SK-N-SH treated with all-trans-retinoic acid at 6 μM for 48 hours (cell line): ENCODE measurements at regions not wholly inside any gene's neighbourhood (a gene's known extent, or its start where the extent isn't known, plus 50 kb on each side); places are given as distances from the start of the nearest gene placed in this dataset.

Experiments used
- ATAC-seq: fragments of 200-7000 bp; cut with Tn5 transposase; 3 replicates; pipeline ENCODE4 v1.9.1; 2020; ENCODE audit warnings: mild to moderate bottlenecking, moderate library complexity
- ARNTL ChIP-seq: fragments of 450-650 bp; formaldehyde crosslinking; IDR thresholded peaks from 2 replicates; pipeline ENCODE4 v1.5.0; 2020; ENCODE audit warnings: low read depth, mild to moderate bottlenecking, moderate library complexity, borderline replicate concordance
- CSDC2 ChIP-seq: fragments of 250-450 bp; sonication (Bioruptor Pico); IDR thresholded peaks from 2 replicates; pipeline ENCODE4 v1.5.0; 2020; ENCODE audit warnings: mild to moderate bottlenecking, moderate library complexity
- ESRRG ChIP-seq: fragments of 250-450 bp; sonication (Bioruptor Pico); IDR thresholded peaks from 2 replicates; pipeline ENCODE4 v1.6.1; 2021; ENCODE audit warnings: mild to moderate bottlenecking
- GLIS3 ChIP-seq: fragments of 250-450 bp; sonication (Bioruptor Pico); IDR thresholded peaks from 2 replicates; pipeline ENCODE4 v1.5.0; 2020; ENCODE audit warnings: mild to moderate bottlenecking, moderate library complexity
- ISL1 ChIP-seq: fragments of 250-450 bp; sonication (Bioruptor Pico); IDR thresholded peaks from 2 replicates; pipeline ENCODE4 v2.1.2; 2022; ENCODE audit warnings: mild to moderate bottlenecking, moderate library complexity
- PPARA ChIP-seq: fragments of 250-450 bp; sonication (Bioruptor Pico); IDR thresholded peaks from 2 replicates; pipeline ENCODE4 v1.5.0; 2020; ENCODE audit warnings: mild to moderate bottlenecking, borderline replicate concordance
- RARB ChIP-seq: fragments of 250-450 bp; sonication (Bioruptor Pico); IDR thresholded peaks from 2 replicates; pipeline ENCODE4 v1.8.0; 2021; ENCODE audit warnings: mild to moderate bottlenecking, moderate library complexity
- SNAI2 ChIP-seq: fragments of 250-450 bp; sonication (Bioruptor Pico); IDR thresholded peaks from 2 replicates; pipeline ENCODE4 v1.5.0; 2020; ENCODE audit warnings: mild to moderate bottlenecking, moderate library complexity
- TCF4 ChIP-seq: fragments of 250-450 bp; sonication (Bioruptor Pico); IDR thresholded peaks from 2 replicates; pipeline ENCODE4 v1.8.0; 2021; ENCODE audit warnings: mild to moderate bottlenecking, moderate library complexity, borderline replicate concordance
- TOX ChIP-seq: fragments of 250-450 bp; sonication (Bioruptor Pico); IDR thresholded peaks from 2 replicates; pipeline ENCODE4 v1.8.0; 2021; ENCODE audit warnings: mild to moderate bottlenecking, moderate library complexity, borderline replicate concordance
- ZC3H10 ChIP-seq: fragments of 250-450 bp; sonication (Bioruptor Pico); IDR thresholded peaks from 2 replicates; pipeline ENCODE4 v1.5.1; 2021; ENCODE audit warnings: mild to moderate bottlenecking, moderate library complexity
- ZFP3 ChIP-seq: fragments of 250-450 bp; sonication (Bioruptor Pico); IDR thresholded peaks from 2 replicates; pipeline ENCODE4 v1.5.0; 2020; ENCODE audit warnings: mild to moderate bottlenecking, moderate library complexity
- ZFP30 ChIP-seq: fragments of 450-650 bp; formaldehyde crosslinking; IDR thresholded peaks from 2 replicates; pipeline ENCODE4 v1.5.0; 2022; ENCODE audit warnings: mild to moderate bottlenecking, moderate library complexity
- ZNF565 ChIP-seq: fragments of 450-650 bp; formaldehyde crosslinking; conservative IDR thresholded peaks from 2 replicates; pipeline ENCODE4 v1.5.0; 2020; ENCODE audit warnings: low read depth, mild to moderate bottlenecking, moderate library complexity
- ZNF70 ChIP-seq: fragments of 450-650 bp; formaldehyde crosslinking; IDR thresholded peaks from 2 replicates; pipeline ENCODE4 v1.5.0; 2020; ENCODE audit warnings: mild to moderate bottlenecking, moderate library complexity
- ZNF8 ChIP-seq: fragments of 450-650 bp; formaldehyde crosslinking; IDR thresholded peaks from 2 replicates; pipeline ENCODE4 v1.5.0; 2020; ENCODE audit warnings: mild to moderate bottlenecking, moderate library complexity
- TF ChIP-seq, protein P1 (sequence below): fragments of 250-450 bp; sonication (Bioruptor Pico); IDR thresholded peaks from 2 replicates; pipeline ENCODE4 v1.8.0; 2021; ENCODE audit warnings: low read depth, mild to moderate bottlenecking, moderate library complexity, borderline replicate concordance
- TF ChIP-seq, protein P2 (sequence below): fragments of 250-450 bp; sonication (Bioruptor Pico); IDR thresholded peaks from 2 replicates; pipeline ENCODE4 v1.5.1; 2021; ENCODE audit warnings: mild to moderate bottlenecking, moderate library complexity
- TF ChIP-seq, protein P3 (sequence below): fragments of 250-450 bp; sonication (Bioruptor Pico); IDR thresholded peaks from 2 replicates; pipeline ENCODE4 v1.5.1; 2020; ENCODE audit warnings: low read depth, mild to moderate bottlenecking, moderate library complexity
- TF ChIP-seq, protein P4 (sequence below): fragments of 250-450 bp; sonication (Bioruptor Pico); IDR thresholded peaks from 2 replicates; pipeline ENCODE4 v1.8.0; 2020; ENCODE audit warnings: mild to moderate bottlenecking, moderate library complexity, borderline replicate concordance

DNA sequence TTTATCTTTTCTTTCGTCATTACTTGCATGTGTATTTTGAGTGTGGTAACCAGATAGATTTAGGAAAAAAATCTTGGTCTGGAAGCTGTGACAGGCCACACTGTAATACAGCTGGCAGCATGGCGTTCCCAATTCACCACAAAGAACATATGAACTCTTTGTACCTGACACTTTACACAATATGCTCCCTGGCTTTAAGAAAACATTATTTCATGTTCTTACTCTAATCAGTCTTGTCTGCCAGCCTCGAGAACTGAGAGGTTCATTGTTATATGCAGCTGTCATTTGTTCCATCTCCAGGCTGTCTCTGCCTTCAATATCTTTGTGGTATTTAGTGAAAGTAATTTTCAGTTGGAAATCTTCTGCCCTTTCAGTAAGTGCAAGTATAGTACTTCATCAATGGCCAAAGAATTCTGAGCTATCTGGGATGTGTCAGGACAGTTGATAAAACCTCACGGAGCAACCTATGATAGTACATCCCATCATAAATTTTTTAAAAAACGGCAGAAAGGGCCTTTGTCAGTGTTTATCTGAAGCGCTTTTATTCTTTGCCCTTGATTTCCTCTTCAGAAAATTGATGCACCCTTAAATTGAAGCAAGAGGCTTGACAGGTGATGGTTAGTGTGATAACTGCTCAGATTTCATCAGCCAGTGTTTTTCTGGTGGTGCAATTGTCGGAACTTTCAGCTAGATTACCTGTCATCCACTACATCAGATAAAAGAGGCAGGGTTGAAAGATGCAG lies 146.3 kb upstream of the SP8 start:
- TF ChIP-seq ZFP3 (CRISPR knock-in tag) (no peak), TCF4 (CRISPR knock-in tag) (no peak), ESRRG (CRISPR knock-in tag) (no peak), GLIS3 (CRISPR knock-in tag) (no peak), ZNF70 (CRISPR knock-in tag) (no peak), RARB (CRISPR knock-in tag) (no peak), CSDC2 (CRISPR knock-in tag) (no peak), TOX (CRISPR knock-in tag) (no peak), ZNF8 (CRISPR knock-in tag) (no peak)
- TF ChIP-seq, protein P1, sequence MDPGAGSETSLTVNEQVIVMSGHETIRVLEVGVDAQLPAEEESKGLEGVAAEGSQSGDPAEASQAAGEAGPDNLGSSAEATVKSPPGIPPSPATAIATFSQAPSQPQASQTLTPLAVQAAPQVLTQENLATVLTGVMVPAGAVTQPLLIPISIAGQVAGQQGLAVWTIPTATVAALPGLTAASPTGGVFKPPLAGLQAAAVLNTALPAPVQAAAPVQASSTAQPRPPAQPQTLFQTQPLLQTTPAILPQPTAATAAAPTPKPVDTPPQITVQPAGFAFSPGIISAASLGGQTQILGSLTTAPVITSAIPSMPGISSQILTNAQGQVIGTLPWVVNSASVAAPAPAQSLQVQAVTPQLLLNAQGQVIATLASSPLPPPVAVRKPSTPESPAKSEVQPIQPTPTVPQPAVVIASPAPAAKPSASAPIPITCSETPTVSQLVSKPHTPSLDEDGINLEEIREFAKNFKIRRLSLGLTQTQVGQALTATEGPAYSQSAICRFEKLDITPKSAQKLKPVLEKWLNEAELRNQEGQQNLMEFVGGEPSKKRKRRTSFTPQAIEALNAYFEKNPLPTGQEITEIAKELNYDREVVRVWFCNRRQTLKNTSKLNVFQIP (CRISPR knock-in tag), result no peak
- TF ChIP-seq, protein P2, sequence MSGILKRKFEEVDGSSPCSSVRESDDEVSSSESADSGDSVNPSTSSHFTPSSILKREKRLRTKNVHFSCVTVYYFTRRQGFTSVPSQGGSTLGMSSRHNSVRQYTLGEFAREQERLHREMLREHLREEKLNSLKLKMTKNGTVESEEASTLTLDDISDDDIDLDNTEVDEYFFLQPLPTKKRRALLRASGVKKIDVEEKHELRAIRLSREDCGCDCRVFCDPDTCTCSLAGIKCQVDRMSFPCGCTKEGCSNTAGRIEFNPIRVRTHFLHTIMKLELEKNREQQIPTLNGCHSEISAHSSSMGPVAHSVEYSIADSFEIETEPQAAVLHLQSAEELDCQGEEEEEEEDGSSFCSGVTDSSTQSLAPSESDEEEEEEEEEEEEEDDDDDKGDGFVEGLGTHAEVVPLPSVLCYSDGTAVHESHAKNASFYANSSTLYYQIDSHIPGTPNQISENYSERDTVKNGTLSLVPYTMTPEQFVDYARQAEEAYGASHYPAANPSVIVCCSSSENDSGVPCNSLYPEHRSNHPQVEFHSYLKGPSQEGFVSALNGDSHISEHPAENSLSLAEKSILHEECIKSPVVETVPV (CRISPR knock-in tag), result no peak
- TF ChIP-seq, all 23 proteins: peak for 0
- no peak for ATAC-seq

DNA sequence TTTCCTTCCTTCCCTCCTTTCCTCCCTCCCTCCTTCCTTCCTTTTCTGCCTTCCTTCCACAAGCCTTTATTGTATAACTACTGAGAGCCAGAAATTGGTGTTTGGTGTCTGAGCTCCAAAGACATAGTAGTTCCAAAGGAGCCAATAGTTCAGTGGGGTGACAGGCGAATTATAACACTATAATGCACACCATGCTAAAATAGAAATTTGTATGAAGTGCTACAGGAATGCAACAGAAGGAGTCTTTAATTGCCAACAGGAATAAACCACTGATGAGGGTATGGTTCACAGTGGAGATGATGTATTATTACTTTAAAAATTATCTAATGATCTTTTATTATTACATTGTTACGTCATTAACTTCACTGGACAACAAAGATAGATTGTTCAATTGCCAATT lies 158.8 kb upstream of the SP8 start:
- no peak for ATAC-seq
- no peak for TF ChIP-seq ESRRG (CRISPR knock-in tag)
- no peak for TF ChIP-seq ZFP3 (CRISPR knock-in tag)
- TF ChIP-seq PPARA, result no peak
- TF ChIP-seq RARB (CRISPR knock-in tag), result no peak
- no peak for TF ChIP-seq ZNF8 (CRISPR knock-in tag)
- TF ChIP-seq TCF4 (CRISPR knock-in tag), result no peak
- TF ChIP-seq GLIS3 (CRISPR knock-in tag), result no peak
- TF ChIP-seq, protein P2 (CRISPR knock-in tag), result no peak

DNA sequence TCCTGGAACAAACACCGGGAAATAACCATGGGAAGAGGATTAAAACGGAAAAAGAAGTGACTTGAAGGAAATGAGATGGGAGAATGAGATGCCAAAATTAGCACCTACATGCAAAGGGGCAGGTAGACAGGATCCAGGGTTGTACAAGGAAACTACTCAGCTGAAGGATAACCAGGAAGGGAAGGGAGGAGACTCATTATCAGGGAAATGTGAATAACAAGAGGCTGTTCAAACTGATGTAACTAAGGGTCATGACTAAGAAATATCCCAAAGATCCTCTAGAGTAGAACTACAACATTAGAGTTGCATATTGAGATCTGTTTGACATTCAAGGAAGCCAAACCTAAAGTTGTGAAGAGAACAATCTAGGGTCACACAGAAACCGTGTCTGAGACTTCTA lies 166.2 kb upstream of the SP8 start:
- no peak for ATAC-seq
- TF ChIP-seq ZNF565 (CRISPR knock-in tag) (no peak), SNAI2 (CRISPR knock-in tag) (no peak), ZFP30 (CRISPR knock-in tag) (no peak), ZFP3 (CRISPR knock-in tag) (no peak), ARNTL (no peak), ZC3H10 (CRISPR knock-in tag) (no peak)

DNA sequence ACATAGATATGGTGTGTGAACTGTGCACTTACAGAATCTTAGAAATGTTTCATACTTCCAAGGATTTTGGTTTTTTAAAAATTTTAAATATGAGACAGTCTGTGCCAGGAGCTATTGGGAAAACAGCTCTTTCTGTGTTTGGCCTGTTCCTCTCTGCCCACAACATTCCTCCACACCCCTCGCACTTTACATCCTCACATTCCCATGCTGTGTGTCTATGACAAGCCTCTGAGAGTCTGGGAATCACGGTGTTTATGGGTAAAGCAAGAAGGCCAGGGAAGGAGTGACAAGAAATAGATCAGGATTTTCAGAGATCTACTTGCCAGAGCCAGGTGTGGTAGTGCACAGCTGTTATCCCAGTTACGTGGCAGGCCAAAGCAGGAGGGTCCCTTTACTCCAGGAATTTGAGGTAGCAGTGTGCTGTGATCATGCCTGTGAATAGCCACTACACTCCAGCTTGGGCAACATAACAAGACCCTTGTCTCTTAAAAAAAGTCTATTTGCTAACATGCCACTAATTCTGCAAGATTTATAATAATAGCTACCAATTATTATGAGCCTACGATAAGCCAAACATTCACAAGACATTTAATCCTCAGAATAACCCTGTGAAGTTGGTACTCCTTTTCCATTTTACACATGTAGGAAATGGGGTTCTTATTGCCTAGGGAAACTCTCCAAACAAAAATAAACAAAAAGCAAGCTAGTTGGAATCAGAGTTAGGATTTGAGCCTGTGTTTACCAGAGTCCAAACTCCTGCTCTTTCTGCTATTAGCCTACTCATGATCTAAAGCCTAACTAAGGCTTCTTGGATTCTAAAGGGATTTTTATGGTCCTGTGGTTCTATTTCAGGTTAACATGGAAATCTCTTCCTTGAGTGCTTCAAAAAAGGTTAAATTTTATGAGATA lies 168.3 kb upstream of the SP8 start:
- no peak for ATAC-seq
- TF ChIP-seq, protein P3, sequence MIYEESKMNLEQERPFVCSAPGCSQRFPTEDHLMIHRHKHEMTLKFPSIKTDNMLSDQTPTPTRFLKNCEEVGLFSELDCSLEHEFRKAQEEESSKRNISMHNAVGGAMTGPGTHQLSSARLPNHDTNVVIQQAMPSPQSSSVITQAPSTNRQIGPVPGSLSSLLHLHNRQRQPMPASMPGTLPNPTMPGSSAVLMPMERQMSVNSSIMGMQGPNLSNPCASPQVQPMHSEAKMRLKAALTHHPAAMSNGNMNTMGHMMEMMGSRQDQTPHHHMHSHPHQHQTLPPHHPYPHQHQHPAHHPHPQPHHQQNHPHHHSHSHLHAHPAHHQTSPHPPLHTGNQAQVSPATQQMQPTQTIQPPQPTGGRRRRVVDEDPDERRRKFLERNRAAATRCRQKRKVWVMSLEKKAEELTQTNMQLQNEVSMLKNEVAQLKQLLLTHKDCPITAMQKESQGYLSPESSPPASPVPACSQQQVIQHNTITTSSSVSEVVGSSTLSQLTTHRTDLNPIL (CRISPR knock-in tag), result no peak
- TF ChIP-seq ZNF565 (CRISPR knock-in tag) (no peak), ARNTL (no peak), PPARA (no peak), ZFP30 (CRISPR knock-in tag) (no peak), TOX (CRISPR knock-in tag) (no peak), CSDC2 (CRISPR knock-in tag) (no peak)

DNA sequence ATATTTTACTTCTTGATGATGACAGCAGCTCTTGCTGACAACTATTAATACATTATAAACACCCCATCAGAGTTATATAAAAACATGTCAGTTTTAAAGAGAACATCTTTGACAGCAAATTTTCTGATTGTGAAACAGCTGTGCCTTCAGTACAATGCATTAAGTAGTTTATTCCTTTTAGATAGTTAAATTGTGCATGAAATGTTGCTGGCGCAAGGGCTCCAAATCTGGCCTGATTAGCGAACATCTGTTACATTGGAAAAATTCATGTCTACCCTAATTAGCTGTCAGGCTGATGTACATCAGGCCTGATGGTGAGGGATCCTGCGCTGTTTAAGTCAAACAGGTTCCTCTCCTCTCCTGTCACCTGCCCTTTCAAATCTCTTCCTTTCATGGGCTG lies 171.9 kb upstream of the SP8 start:
- no peak for ATAC-seq
- TF ChIP-seq, protein P4, sequence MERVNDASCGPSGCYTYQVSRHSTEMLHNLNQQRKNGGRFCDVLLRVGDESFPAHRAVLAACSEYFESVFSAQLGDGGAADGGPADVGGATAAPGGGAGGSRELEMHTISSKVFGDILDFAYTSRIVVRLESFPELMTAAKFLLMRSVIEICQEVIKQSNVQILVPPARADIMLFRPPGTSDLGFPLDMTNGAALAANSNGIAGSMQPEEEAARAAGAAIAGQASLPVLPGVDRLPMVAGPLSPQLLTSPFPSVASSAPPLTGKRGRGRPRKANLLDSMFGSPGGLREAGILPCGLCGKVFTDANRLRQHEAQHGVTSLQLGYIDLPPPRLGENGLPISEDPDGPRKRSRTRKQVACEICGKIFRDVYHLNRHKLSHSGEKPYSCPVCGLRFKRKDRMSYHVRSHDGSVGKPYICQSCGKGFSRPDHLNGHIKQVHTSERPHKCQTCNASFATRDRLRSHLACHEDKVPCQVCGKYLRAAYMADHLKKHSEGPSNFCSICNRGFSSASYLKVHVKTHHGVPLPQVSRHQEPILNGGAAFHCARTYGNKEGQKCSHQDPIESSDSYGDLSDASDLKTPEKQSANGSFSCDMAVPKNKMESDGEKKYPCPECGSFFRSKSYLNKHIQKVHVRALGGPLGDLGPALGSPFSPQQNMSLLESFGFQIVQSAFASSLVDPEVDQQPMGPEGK, result no peak
- TF ChIP-seq PPARA (no peak), ISL1 (no peak), SNAI2 (CRISPR knock-in tag) (no peak), ZFP30 (CRISPR knock-in tag) (no peak), ARNTL (no peak), RARB (CRISPR knock-in tag) (no peak), ESRRG (CRISPR knock-in tag) (no peak)
- TF ChIP-seq, protein P1 (CRISPR knock-in tag), result no peak
- TF ChIP-seq, protein P3 (CRISPR knock-in tag), result no peak
